ENCODE measurements at regions not wholly inside any gene's neighbourhood (a gene's known extent, or its start where the extent isn't known, plus 50 kb on each side); places are given as distances from the start of the nearest gene placed in this dataset.
A peak's percentile ranks its signal among the peaks of the same experiment; 100 is the strongest.

- Histone ChIP-seq H3K36me3 (no peaks in the 10 kb centered on the region), H3K4me1 (no peaks in the 10 kb centered on the region), H3K27me3 (no peaks in the 10 kb centered on the region), H3K27ac (no peak overlapping the region), H3K4me3 (no peak overlapping the region), H3K9me3 (no peaks in the 10 kb centered on the region)
- DNase-seq = peak in 2 of 3 donors; percentile 20 to 86
- TF ChIP-seq, protein P1, sequence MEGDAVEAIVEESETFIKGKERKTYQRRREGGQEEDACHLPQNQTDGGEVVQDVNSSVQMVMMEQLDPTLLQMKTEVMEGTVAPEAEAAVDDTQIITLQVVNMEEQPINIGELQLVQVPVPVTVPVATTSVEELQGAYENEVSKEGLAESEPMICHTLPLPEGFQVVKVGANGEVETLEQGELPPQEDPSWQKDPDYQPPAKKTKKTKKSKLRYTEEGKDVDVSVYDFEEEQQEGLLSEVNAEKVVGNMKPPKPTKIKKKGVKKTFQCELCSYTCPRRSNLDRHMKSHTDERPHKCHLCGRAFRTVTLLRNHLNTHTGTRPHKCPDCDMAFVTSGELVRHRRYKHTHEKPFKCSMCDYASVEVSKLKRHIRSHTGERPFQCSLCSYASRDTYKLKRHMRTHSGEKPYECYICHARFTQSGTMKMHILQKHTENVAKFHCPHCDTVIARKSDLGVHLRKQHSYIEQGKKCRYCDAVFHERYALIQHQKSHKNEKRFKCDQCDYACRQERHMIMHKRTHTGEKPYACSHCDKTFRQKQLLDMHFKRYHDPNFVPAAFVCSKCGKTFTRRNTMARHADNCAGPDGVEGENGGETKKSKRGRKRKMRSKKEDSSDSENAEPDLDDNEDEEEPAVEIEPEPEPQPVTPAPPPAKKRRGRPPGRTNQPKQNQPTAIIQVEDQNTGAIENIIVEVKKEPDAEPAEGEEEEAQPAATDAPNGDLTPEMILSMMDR (IDR thresholded peaks at IDR 0.05) = peak; percentile 68 to 86 (median 80)
- TF ChIP-seq POLR2A (IDR thresholded peaks at IDR 0.05) = no peak
Observed at GRCh38 chr16:66315210-66315825, 51.2 kb upstream of the CDH5 start.

- TF ChIP-seq, protein P1 (IDR thresholded peaks at IDR 0.05) = no peak
- no peak for TF ChIP-seq POLR2A (IDR thresholded peaks at IDR 0.05)
- no peaks in the 10 kb centered on the region for H3K4me1 ChIP-seq
- no peak overlapping the region for H3K27ac ChIP-seq
- no peaks in the 10 kb centered on the region for H3K9me3 ChIP-seq
- no peaks in the 10 kb centered on the region for H3K27me3 ChIP-seq
- no peaks in the 10 kb centered on the region for H3K36me3 ChIP-seq
- DNase-seq = no peak
- H3K4me3 ChIP-seq = no peak overlapping the region
Observed at GRCh38 chr16:66311306-66311705, 55.2 kb upstream of the CDH5 start.

GRCh38 chr16:66309215-66309807, 57.2 kb upstream of the CDH5 start:
- DNase-seq = peak in 1 of 3 donors; percentile 2
- H3K4me1 ChIP-seq = no peaks in the 10 kb centered on the region
- H3K27ac ChIP-seq = no peak overlapping the region
- H3K9me3 ChIP-seq = no peaks in the 10 kb centered on the region
- TF ChIP-seq POLR2A (IDR thresholded peaks at IDR 0.05) = no peak
- TF ChIP-seq, protein P1 (IDR thresholded peaks at IDR 0.05) = no peak
- no peaks in the 10 kb centered on the region for H3K36me3 ChIP-seq
- H3K4me3 ChIP-seq = no peak overlapping the region
- H3K27me3 ChIP-seq = no peaks in the 10 kb centered on the region

GRCh38 chr16:66308096-66308495, 58.4 kb upstream of the CDH5 start:
- H3K27me3 ChIP-seq = no peaks in the 10 kb centered on the region
- TF ChIP-seq POLR2A (IDR thresholded peaks at IDR 0.05) = no peak
- TF ChIP-seq, protein P1 (IDR thresholded peaks at IDR 0.05) = no peak
- peak in 1 of 3 donors; percentile 37 for DNase-seq
- no peaks in the 10 kb centered on the region for H3K9me3 ChIP-seq
- no peak overlapping the region for H3K27ac ChIP-seq
- H3K4me3 ChIP-seq = no peak overlapping the region
- H3K4me1 ChIP-seq = no peaks in the 10 kb centered on the region
- no peaks in the 10 kb centered on the region for H3K36me3 ChIP-seq

- H3K4me3 ChIP-seq = no peak overlapping the region
- no peaks in the 10 kb centered on the region for H3K4me1 ChIP-seq
- TF ChIP-seq, protein P1 (IDR thresholded peaks at IDR 0.05) = no peak
- TF ChIP-seq POLR2A (IDR thresholded peaks at IDR 0.05) = no peak
- H3K9me3 ChIP-seq = no peaks in the 10 kb centered on the region
- no peak overlapping the region for H3K27ac ChIP-seq
- H3K36me3 ChIP-seq = no peaks in the 10 kb centered on the region
- H3K27me3 ChIP-seq = no peaks in the 10 kb centered on the region
- peak in 1 of 3 donors; percentile 18 for DNase-seq
Observed at GRCh38 chr16:66306366-66307150, 59.9 kb upstream of the CDH5 start.

Measured in Peyer's patch (tissue), 4 donors.